Ishikawa (cell line): ENCODE measurements at regions not wholly inside any gene's neighbourhood (a gene's known extent, or its start where the extent isn't known, plus 50 kb on each side); places are given as distances from the start of the nearest gene placed in this dataset.

ENCODE experiments used
- CEBPB ChIP-seq: IDR thresholded peaks from 2 replicates; pipeline ENCODE4 v1.6.1; 2012
- CREB1 ChIP-seq: IDR thresholded peaks from 2 replicates; pipeline ENCODE4 v1.6.1; 2012; ENCODE audit warnings: low read depth
- EGR1 ChIP-seq: IDR thresholded peaks from 2 replicates; pipeline ENCODE4 v1.6.1; 2012
- EP300 ChIP-seq: IDR thresholded peaks from 2 replicates; pipeline ENCODE4 v1.6.1; 2012; ENCODE audit warnings: borderline replicate concordance
- FOXM1 ChIP-seq: IDR thresholded peaks from 2 replicates; pipeline ENCODE4 v1.6.1; 2012; ENCODE audit warnings: low read depth, borderline replicate concordance
- MAX ChIP-seq: IDR thresholded peaks from 2 replicates; pipeline ENCODE4 v1.6.1; 2012
- NFIC ChIP-seq: IDR thresholded peaks from 2 replicates; pipeline ENCODE4 v1.6.1; 2012
- RAD21 ChIP-seq: IDR thresholded peaks from 2 replicates; pipeline ENCODE4 v1.6.1; 2012; ENCODE audit warnings: low read depth
- REST ChIP-seq: IDR thresholded peaks from 2 replicates; pipeline ENCODE4 v1.6.1; 2012; ENCODE audit warnings: low read depth, mild to moderate bottlenecking
- TAF1 ChIP-seq: IDR thresholded peaks from 2 replicates; pipeline ENCODE4 v1.6.1; 2012; ENCODE audit warnings: low read depth, mild to moderate bottlenecking
- TCF12 ChIP-seq: IDR thresholded peaks from 2 replicates; pipeline ENCODE4 v1.6.1; 2012; ENCODE audit warnings: low read depth
- TEAD4 ChIP-seq: IDR thresholded peaks from 2 replicates; pipeline ENCODE4 v1.6.1; 2012
- YY1 ChIP-seq: IDR thresholded peaks from 2 replicates; pipeline ENCODE4 v1.6.1; 2012; ENCODE audit warnings: low read depth
- ZBTB7A ChIP-seq: IDR thresholded peaks from 2 replicates; pipeline ENCODE4 v1.6.1; 2012; ENCODE audit warnings: low read depth
- TF ChIP-seq, protein P1 (sequence below): IDR thresholded peaks from 2 replicates; pipeline ENCODE4 v1.6.1; 2012

GRCh38 chr3:40753291-40753770 is 228.6 kb downstream of the ZNF621 start:
- TF ChIP-seq TAF1, result no peak
- no peak for TF ChIP-seq CEBPB
- TF ChIP-seq EP300, result no peak
- no peak for TF ChIP-seq MAX
- no peak for TF ChIP-seq TEAD4
- TF ChIP-seq RAD21, result no peak
- TF ChIP-seq CREB1, result no peak
- TF ChIP-seq REST, result no peak
- TF ChIP-seq, protein P1, sequence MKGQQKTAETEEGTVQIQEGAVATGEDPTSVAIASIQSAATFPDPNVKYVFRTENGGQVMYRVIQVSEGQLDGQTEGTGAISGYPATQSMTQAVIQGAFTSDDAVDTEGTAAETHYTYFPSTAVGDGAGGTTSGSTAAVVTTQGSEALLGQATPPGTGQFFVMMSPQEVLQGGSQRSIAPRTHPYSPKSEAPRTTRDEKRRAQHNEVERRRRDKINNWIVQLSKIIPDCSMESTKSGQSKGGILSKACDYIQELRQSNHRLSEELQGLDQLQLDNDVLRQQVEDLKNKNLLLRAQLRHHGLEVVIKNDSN, result no peak
- no peak for TF ChIP-seq TCF12
- TF ChIP-seq NFIC, result no peak
- TF ChIP-seq YY1, result no peak
- TF ChIP-seq FOXM1, result no peak

GRCh38 chr3:40753951-40754350 is 229.2 kb downstream of the ZNF621 start:
- TF ChIP-seq CREB1 (no peak), REST (no peak)

DNA sequence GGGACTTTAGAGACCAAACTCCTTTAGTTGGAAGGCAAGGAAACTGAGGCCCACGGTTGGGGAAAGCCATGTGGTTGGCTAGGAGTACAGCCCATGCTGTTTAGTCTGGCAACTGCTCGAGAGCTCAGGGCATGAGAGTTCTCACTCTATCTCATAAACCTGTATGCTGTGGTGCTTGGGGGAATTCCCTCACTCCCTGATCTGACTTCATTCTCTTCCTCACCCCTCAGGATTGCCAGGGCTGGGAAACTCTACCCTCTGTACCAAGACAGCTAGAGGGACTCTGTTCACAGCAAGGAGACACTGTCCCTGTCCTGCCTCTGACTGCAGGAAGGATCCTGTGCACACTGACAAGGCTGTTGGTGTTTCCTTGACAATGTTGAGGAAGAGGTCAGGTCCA is 230.2 kb downstream of the ZNF621 start:
- TF ChIP-seq CREB1 (no peak), FOXM1 (no peak), TCF12 (no peak), YY1 (no peak), EGR1 (no peak), EP300 (no peak), MAX (no peak), ZBTB7A (no peak), CEBPB (no peak), TEAD4 (no peak), NFIC (no peak), REST (no peak)
- TF ChIP-seq, protein P1, result no peak

GRCh38 chr3:40756500-40756899 is 231.7 kb downstream of the ZNF621 start:
- no peak for TF ChIP-seq ZBTB7A
- TF ChIP-seq RAD21, result no peak
- TF ChIP-seq REST, result no peak
- TF ChIP-seq, protein P1, result no peak
- no peak for TF ChIP-seq MAX
- TF ChIP-seq CEBPB, result no peak
- TF ChIP-seq TEAD4, result no peak
- no peak for TF ChIP-seq NFIC
- TF ChIP-seq CREB1, result no peak
- TF ChIP-seq EP300, result no peak
- no peak for TF ChIP-seq TCF12
- TF ChIP-seq YY1, result no peak
